NCI-H526 (cell line): ENCODE measurements at regions not wholly inside any gene's neighbourhood (a gene's known extent, or its start where the extent isn't known, plus 50 kb on each side); places are given as distances from the start of the nearest gene placed in this dataset.

Experiments
- DNase-seq, 2 experiments: peaks; one replicate each; lab custom pipeline; 2025; lab: John Stamatoyannopoulos, UW

GRCh38 chr9:109913461-109913810 is 133.4 kb downstream of the PALM2AKAP2 start:
- DNase-seq = no peak

DNA sequence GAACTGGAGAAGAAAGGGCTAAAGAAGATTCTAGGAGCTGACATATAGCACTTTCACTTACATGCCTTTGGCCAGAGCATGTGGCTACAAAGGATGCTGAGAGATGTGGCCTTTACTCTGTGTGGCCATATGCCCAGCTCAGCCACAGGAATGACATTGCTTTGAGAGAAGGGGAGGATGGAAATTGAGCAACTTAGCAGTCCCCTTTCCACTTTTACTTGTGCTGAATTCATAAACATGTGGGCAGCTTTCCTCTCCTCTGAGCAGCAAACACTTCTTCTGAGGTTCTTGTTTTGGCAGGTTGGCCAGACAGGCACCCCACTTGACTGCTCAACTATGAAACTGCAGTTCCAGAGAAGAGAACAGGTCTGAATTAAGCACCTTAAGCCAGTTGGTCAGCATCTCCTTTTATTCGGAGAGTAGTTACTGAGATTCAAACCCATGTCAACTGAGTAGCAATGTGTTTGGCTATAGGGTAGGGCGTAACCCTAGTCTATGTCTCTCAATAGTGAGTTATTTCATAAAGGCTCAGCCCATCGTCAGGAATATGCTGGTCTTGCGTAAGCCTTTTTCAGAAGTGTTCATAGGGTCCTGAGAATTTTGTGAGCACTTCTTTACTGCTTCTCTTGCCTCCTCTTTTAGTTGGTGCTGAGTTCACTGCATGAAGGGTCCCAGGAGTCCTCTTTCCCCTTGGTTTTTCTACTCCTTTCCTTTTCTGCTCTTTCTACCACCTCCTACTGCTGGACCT is 134.5 kb downstream of the PALM2AKAP2 start:
- no peak for DNase-seq

DNA sequence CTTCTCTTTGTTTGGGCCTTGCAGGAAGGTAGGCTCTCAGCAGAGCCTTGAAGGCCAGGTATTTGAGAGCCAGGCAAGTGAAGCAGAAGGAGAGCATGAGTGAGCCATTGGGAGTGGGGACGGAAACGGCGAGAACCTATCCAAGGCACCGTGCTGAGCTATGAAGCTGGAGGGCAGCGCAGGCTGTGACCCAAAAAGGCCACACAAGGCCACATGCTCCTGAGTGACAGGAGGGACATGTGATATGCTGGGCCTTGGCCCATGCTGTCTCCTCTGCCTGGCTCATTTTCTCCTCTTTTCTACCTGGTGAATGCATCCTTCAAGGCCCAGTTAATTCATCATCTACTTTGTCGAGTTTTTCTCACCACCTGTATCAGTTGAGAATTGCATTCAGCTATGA is 136.3 kb downstream of the PALM2AKAP2 start:
- no peak for DNase-seq

GRCh38 chr9:109918339-109919163 is 138.6 kb downstream of the PALM2AKAP2 start:
- DNase-seq = no peak

DNA sequence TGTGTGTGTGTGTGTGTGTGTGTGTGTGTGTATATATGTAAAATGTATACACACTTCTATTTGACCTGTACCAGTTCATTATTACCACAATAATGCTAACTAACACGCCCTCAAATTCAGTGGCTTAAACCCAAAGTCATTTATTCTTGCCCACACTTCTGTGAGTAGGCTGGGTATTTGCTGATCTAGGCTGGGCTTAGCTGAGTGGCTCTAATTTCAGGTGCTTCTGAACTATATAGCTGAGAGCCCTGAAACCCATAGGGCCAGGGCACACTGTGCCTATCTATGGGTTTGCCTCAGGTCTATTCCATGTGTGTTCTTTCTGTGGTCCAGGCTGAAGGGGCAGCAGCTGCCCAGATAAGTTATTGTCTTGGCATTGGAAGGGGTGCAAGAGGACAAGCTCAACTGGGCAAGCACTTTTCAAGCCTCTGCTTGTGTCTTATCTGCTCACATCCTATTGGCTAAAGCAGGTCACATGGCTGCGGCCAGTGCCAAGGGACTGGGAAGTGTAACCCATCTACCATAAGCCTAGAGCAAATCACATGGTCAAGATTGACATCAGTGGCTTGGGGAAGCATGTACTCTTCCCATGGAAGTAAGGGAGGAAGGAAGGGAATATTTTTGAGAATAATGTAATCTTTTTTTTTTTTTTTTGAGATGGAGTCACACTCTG is 139.9 kb downstream of the PALM2AKAP2 start:
- DNase-seq = no peak

GRCh38 chr9:109922617-109923470 is 142.8 kb downstream of the PALM2AKAP2 start:
- no peak for DNase-seq

DNA sequence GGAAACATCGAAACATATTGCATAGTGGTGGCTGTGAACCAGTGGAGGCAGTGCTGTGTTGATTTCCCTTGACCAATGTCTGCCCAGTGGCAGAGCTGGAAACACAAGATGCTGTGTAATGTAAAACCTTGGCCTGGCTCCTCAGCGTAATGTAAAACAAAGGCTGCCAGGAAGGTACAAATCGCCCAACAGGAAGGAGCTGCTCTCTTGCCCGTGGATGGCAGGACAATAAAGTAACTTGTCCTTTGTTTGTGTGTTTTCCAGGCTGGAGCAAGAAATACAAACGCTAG is 143.4 kb downstream of the PALM2AKAP2 start:
- no peak for DNase-seq

GRCh38 chr9:109923806-109924205 is 143.8 kb downstream of the PALM2AKAP2 start:
- no peak for DNase-seq

DNA sequence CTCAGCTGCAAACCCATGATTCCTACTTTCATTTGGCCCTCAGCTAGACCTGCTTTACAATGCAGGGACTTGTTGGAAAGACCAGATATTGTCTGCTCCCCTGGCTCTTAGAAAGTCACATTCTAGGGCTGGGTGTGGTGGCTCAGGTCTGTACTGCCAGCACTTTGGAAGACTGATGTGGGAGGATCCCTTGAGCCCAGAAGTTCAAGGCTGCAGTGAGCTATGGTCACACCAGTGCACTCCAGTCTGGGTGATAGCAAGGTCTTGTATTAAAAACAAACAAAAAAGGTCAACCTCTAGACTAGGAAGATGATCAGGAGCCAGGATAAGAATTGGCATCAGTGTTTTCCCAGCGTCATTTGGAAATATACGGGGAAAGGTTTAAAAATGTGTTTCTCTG is 145.8 kb downstream of the PALM2AKAP2 start:
- DNase-seq = no peak

DNA sequence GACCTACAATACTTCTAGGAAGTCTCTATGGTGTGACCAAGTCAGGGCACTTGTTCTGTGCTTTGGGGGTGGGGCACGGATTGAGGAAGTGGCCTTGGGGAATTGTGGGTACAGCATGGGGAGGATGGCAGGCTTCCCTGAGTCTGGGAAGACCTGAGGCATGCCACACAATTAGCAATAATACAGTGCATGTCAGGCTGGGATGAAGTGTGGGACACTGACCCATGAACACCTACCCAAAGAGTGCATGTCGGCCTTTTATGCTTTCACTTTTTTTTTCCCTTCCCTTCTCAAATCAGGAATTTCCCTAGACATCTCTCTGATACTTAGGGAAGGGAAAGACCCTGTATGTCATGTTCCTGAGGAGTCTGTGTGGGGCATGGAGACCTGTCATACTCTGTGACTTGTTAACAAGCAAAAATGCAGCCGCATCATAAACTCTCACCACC is 146.4 kb downstream of the PALM2AKAP2 start:
- DNase-seq = no peak

- no peak for DNase-seq
Observed at GRCh38 chr9:109931623-109932022, 151.6 kb downstream of the PALM2AKAP2 start.

- no peak for DNase-seq
Observed at GRCh38 chr9:109934136-109934856, 154.3 kb downstream of the PALM2AKAP2 start.

GRCh38 chr9:109934857-109935215 is 154.8 kb downstream of the PALM2AKAP2 start:
- DNase-seq = no peak

DNA sequence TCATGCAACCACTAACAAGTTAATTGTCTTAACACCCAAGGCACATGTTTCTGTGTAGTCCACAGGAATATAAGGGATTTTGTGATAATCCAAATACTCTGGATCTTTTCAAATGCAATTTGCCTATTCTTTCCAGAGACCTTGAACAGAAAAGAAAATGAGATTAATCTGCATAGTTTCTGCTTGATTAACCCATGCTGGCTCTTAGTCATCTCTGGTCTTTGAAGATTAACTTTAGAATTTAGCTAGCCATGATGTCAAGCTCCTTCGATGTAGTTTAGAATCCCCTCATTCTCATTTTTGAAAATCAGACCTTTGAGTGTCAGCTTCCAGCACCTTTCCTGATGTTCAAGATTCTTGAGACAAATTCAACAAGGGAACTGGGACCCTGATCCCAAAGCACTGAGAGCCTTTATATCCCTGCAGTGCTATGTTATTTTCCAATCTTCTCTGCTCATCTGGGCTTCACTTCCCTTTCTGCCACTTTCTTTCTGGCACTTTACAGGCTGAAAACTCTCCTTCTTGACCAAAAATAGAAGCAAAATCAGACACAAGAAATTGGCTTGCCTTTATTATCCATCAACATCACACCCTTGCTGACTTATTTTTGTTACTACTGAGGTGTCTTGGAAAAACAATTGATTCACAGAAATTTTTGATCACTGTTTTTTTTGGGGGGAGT is 155.5 kb downstream of the PALM2AKAP2 start:
- DNase-seq = no peak

GRCh38 chr9:109937861-109938453 is 158.0 kb downstream of the PALM2AKAP2 start:
- no peak for DNase-seq

GRCh38 chr9:109939698-109940342 is 159.8 kb downstream of the PALM2AKAP2 start:
- DNase-seq = no peak

DNA sequence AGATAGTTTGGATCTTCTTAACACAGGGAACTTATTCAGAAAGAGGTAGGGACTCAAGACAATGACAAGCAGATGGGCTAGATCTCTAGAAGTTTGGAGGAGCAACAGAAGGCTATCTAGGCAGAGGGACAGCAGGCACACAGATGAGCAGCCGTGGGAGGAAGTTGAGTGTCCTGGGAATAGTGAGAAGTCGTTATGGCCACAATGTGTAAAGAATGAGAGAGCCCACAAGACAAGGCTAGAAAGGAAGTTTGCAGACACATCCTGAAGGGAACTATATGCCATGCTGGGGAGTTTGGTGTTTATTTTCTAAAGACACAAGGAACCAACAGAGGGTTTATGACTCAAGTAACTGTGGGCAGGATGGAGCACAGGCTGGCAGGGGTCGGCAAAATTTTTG is 160.6 kb downstream of the PALM2AKAP2 start:
- no peak for DNase-seq

- DNase-seq = no peak
Observed at GRCh38 chr9:109941771-109942170, 161.8 kb downstream of the PALM2AKAP2 start.

DNA sequence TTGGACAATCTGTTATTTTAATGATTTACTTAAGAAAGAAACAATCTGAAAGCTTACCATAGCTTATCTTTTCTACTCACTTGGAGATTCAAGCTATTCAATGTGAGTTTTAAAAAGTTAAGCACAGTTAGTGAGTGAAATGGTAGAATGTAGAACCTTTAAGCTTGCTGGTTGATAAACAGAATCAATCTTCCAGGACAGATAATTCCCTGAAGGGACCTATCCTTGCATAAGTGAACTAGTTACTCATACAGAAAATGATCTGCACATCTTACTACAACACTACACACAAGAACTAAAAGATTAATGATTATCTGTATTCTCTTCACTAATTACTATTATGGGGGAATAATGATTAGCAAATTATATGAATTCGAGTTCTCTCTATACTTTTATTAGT is 165.6 kb downstream of the PALM2AKAP2 start:
- DNase-seq = no peak

GRCh38 chr9:109948453-109948852 is 168.5 kb downstream of the PALM2AKAP2 start:
- no peak for DNase-seq
